Suppressor macrophage treated with lipopolysaccharide for 4 hours (primary cell): ENCODE measurements at regions not wholly inside any gene's neighbourhood (a gene's known extent, or its start where the extent isn't known, plus 50 kb on each side); places are given as distances from the start of the nearest gene placed in this dataset.
"Not testable (repeated sequence)": the region's sequence is repeated elsewhere in the genome, so short reads cannot be mapped to it uniquely, and the experiment has no call there.

Experiments
- DNase-seq: peaks from one replicate; pipeline ENCODE4 v3.0.0-alpha.2; 2020

- DNase-seq, result no peak
Measured at GRCh38 chr17:6254036-6254435, 180.9 kb downstream of the AIPL1 start.

GRCh38 chr17:6251640-6252039 is 181.5 kb downstream of the WSCD1 start:
- not testable (repeated sequence) for DNase-seq

GRCh38 chr17:6249732-6250131 is 179.6 kb downstream of the WSCD1 start:
- no peak for DNase-seq

- no peak for DNase-seq
Measured at GRCh38 chr17:6248061-6248460, 177.9 kb downstream of the WSCD1 start.

GRCh38 chr17:6245301-6246177 is 175.4 kb downstream of the WSCD1 start:
- DNase-seq, result no peak

- no peak for DNase-seq
Measured at GRCh38 chr17:6244796-6245195, 174.6 kb downstream of the WSCD1 start.

- DNase-seq, result no peak
Measured at GRCh38 chr17:6244253-6244652, 174.1 kb downstream of the WSCD1 start.

- no peak for DNase-seq
Measured at GRCh38 chr17:6243186-6243585, 173.0 kb downstream of the WSCD1 start.

GRCh38 chr17:6241996-6242395 is 171.8 kb downstream of the WSCD1 start:
- DNase-seq, result no peak

- DNase-seq, result no peak
Measured at GRCh38 chr17:6241381-6241780, 171.2 kb downstream of the WSCD1 start.

GRCh38 chr17:6240601-6241000 is 170.4 kb downstream of the WSCD1 start:
- no peak for DNase-seq

GRCh38 chr17:6240001-6240400 is 169.8 kb downstream of the WSCD1 start:
- no peak for DNase-seq

- DNase-seq, result no peak
Measured at GRCh38 chr17:6239241-6239798, 169.1 kb downstream of the WSCD1 start.

- DNase-seq, result no peak
Measured at GRCh38 chr17:6233856-6234255, 163.7 kb downstream of the WSCD1 start.

- no peak for DNase-seq
Measured at GRCh38 chr17:6233339-6233738, 163.2 kb downstream of the WSCD1 start.

- no peak for DNase-seq
Measured at GRCh38 chr17:6232732-6233101, 162.5 kb downstream of the WSCD1 start.

GRCh38 chr17:6231886-6232731 is 161.9 kb downstream of the WSCD1 start:
- no peak for DNase-seq

- no peak for DNase-seq
Measured at GRCh38 chr17:6231465-6231864, 161.3 kb downstream of the WSCD1 start.

- no peak for DNase-seq
Measured at GRCh38 chr17:6218333-6218732, 148.2 kb downstream of the WSCD1 start.

- no peak for DNase-seq
Measured at GRCh38 chr17:6215071-6216035, 145.2 kb downstream of the WSCD1 start.

GRCh38 chr17:6213859-6214258 is 143.7 kb downstream of the WSCD1 start:
- no peak for DNase-seq

- no peak for DNase-seq
Measured at GRCh38 chr17:6212766-6213165, 142.6 kb downstream of the WSCD1 start.

- DNase-seq, result no peak
Measured at GRCh38 chr17:6209829-6210228, 139.7 kb downstream of the WSCD1 start.
